MM.1S (cell line): ENCODE measurements at regions not wholly inside any gene's neighbourhood (a gene's known extent, or its start where the extent isn't known, plus 50 kb on each side); places are given as distances from the start of the nearest gene placed in this dataset.

Experiments
- DNase-seq: peaks from one replicate; pipeline ENCODE4 v3.0.0-alpha.2; 2015
- H2AFZ ChIP-seq: fragments of 300-600 bp; sonication (generic); 2 replicates; pipeline ENCODE4 v1.6.0; 2016; ENCODE audit warnings: antibody characterized with exemption, low read length
- H3F3A ChIP-seq: fragments of 300-600 bp; sonication (generic); 2 replicates; pipeline ENCODE4 v1.6.1; 2016; ENCODE audit warnings: mild to moderate bottlenecking, antibody characterized with exemption, low read length, moderate library complexity, mixed read lengths; ENCODE audit not compliant: insufficient read depth
- H3K27ac ChIP-seq: fragments of 300-600 bp; sonication (generic); 2 replicates; pipeline ENCODE4 v1.5.1; 2016; ENCODE audit warnings: mild to moderate bottlenecking, low read length
- H3K27me3 ChIP-seq: fragments of 300-600 bp; sonication (generic); replicated peaks from 2 replicates; pipeline ENCODE4 v1.6.0; 2016; ENCODE audit warnings: low read length; ENCODE audit not compliant: insufficient read depth
- H3K36me3 ChIP-seq: fragments of 300-600 bp; sonication (generic); replicated peaks from 2 replicates; pipeline ENCODE4 v1.6.1; 2016; ENCODE audit warnings: mild to moderate bottlenecking, low read length, mixed read lengths; ENCODE audit not compliant: insufficient read depth
- H3K4me1 ChIP-seq: fragments of 300-600 bp; sonication (generic); 2 replicates; pipeline ENCODE4 v1.6.1; 2016; ENCODE audit warnings: low read length, mixed read lengths
- H3K4me2 ChIP-seq: fragments of 300-600 bp; sonication (generic); 2 replicates; pipeline ENCODE4 v1.6.0; 2016; ENCODE audit warnings: low read depth, low read length
- H3K4me3 ChIP-seq: fragments of 300-600 bp; sonication (generic); 2 replicates; pipeline ENCODE4 v1.5.1; 2016; ENCODE audit warnings: low read length, mixed read lengths
- H3K79me2 ChIP-seq: fragments of 300-600 bp; sonication (generic); 2 replicates; pipeline ENCODE4 v1.6.1; 2016; ENCODE audit warnings: mixed run types, low read length, mixed read lengths
- H3K9ac ChIP-seq: fragments of 300-600 bp; sonication (generic); 2 replicates; pipeline ENCODE4 v1.6.1; 2016; ENCODE audit warnings: low read length, mixed read lengths
- H3K9me2 ChIP-seq: fragments of 300-600 bp; sonication (generic); replicated peaks from 2 replicates; pipeline ENCODE4 v1.6.1; 2016; ENCODE audit warnings: mild to moderate bottlenecking, low read length, mixed read lengths; ENCODE audit not compliant: insufficient read depth
- H3K9me3 ChIP-seq: fragments of 300-600 bp; sonication (generic); replicated peaks from 2 replicates; pipeline ENCODE4 v1.6.1; 2016; ENCODE audit warnings: mild to moderate bottlenecking, low read length, mixed read lengths; ENCODE audit not compliant: insufficient read depth
- H4K20me1 ChIP-seq: fragments of 300-600 bp; sonication (generic); 2 replicates; pipeline ENCODE4 v1.6.1; 2016; ENCODE audit warnings: mild to moderate bottlenecking, low read length, moderate library complexity, mixed read lengths; ENCODE audit not compliant: insufficient read depth
- CTCF ChIP-seq: fragments of 300-600 bp; sonication (generic); IDR thresholded peaks from 2 replicates; pipeline ENCODE4 v1.5.1; 2016; ENCODE audit warnings: antibody characterized with exemption, low read length, mixed read lengths
- EZH2 ChIP-seq: fragments of 300-600 bp; sonication (generic); optimal IDR thresholded peaks from 2 replicates; pipeline ENCODE3; 2017; ENCODE audit warnings: low read depth, mild to moderate bottlenecking, antibody characterized with exemption, low read length, mixed read lengths
- EZH2phosphoT487 ChIP-seq: fragments of 300-600 bp; sonication (generic); IDR thresholded peaks from 2 replicates; pipeline ENCODE4 v1.6.1; 2018; ENCODE audit warnings: antibody characterized with exemption, low read length

GRCh38 chr14:98867146-98867545 lies 404.9 kb downstream of the BCL11B start:
- Histone ChIP-seq H2AFZ (no peak overlapping the region), H3K79me2 (no peaks in the 10 kb centered on the region), H3K27me3 (no peaks in the 10 kb centered on the region), H3K4me3 (no peak overlapping the region), H3K27ac (no peak overlapping the region), H3K9me2 (no peaks in the 10 kb centered on the region), H4K20me1 (no peaks in the 10 kb centered on the region), H3K4me1 (no peaks in the 10 kb centered on the region), H3K9ac (no peak overlapping the region), H3K4me2 (no peak overlapping the region), H3K36me3 (no peaks in the 10 kb centered on the region), H3F3A (no peaks in the 10 kb centered on the region), H3K9me3 (no peaks in the 10 kb centered on the region)
- no peak for DNase-seq
- no peak for TF ChIP-seq EZH2
- TF ChIP-seq CTCF, result no peak
- no peak for TF ChIP-seq EZH2phosphoT487

GRCh38 chr14:98867726-98868125 lies 404.3 kb downstream of the BCL11B start:
- H3K27me3 ChIP-seq, result no peaks in the 10 kb centered on the region
- no peak overlapping the region for H3K4me3 ChIP-seq
- no peak overlapping the region for H2AFZ ChIP-seq
- no peaks in the 10 kb centered on the region for H3K36me3 ChIP-seq
- H3F3A ChIP-seq, result no peaks in the 10 kb centered on the region
- no peak for DNase-seq
- no peaks in the 10 kb centered on the region for H3K4me1 ChIP-seq
- no peak for TF ChIP-seq CTCF
- TF ChIP-seq EZH2, result no peak
- no peak for TF ChIP-seq EZH2phosphoT487
- H4K20me1 ChIP-seq, result no peaks in the 10 kb centered on the region
- H3K4me2 ChIP-seq, result no peak overlapping the region
- no peaks in the 10 kb centered on the region for H3K9me3 ChIP-seq
- no peaks in the 10 kb centered on the region for H3K79me2 ChIP-seq
- H3K9ac ChIP-seq, result no peak overlapping the region
- no peak overlapping the region for H3K27ac ChIP-seq
- no peaks in the 10 kb centered on the region for H3K9me2 ChIP-seq

GRCh38 chr14:98868866-98869265 lies 403.1 kb downstream of the BCL11B start:
- Histone ChIP-seq H3K9ac (no peak overlapping the region), H3K79me2 (no peaks in the 10 kb centered on the region), H3K9me3 (no peaks in the 10 kb centered on the region), H3K4me1 (no peaks in the 10 kb centered on the region), H3K4me2 (no peak overlapping the region), H2AFZ (no peak overlapping the region), H3K27me3 (no peaks in the 10 kb centered on the region), H3K4me3 (no peak overlapping the region), H4K20me1 (no peaks in the 10 kb centered on the region), H3K9me2 (no peaks in the 10 kb centered on the region), H3K36me3 (no peaks in the 10 kb centered on the region), H3F3A (no peaks in the 10 kb centered on the region), H3K27ac (no peak overlapping the region)
- DNase-seq, result no peak
- TF ChIP-seq EZH2phosphoT487, result no peak
- no peak for TF ChIP-seq CTCF
- no peak for TF ChIP-seq EZH2

GRCh38 chr14:98871796-98872195 lies 400.2 kb downstream of the BCL11B start:
- Histone ChIP-seq H3K9ac (no peak overlapping the region), H3K9me2 (no peaks in the 10 kb centered on the region), H3K4me3 (no peak overlapping the region), H2AFZ (no peak overlapping the region), H3K27me3 (no peaks in the 10 kb centered on the region), H4K20me1 (no peaks in the 10 kb centered on the region), H3K9me3 (no peaks in the 10 kb centered on the region), H3K4me1 (no peaks in the 10 kb centered on the region), H3F3A (no peaks in the 10 kb centered on the region), H3K27ac (no peak overlapping the region), H3K79me2 (no peaks in the 10 kb centered on the region), H3K4me2 (no peak overlapping the region), H3K36me3 (no peaks in the 10 kb centered on the region)
- TF ChIP-seq EZH2 (no peak), EZH2phosphoT487 (no peak), CTCF (no peak)
- no peak for DNase-seq
